HUES48 (cell line): ENCODE measurements at regions not wholly inside any gene's neighbourhood (a gene's known extent, or its start where the extent isn't known, plus 50 kb on each side); places are given as distances from the start of the nearest gene placed in this dataset.

ENCODE experiments used
- H3K27ac ChIP-seq: one replicate; pipeline ENCODE4 v1.7.0; 2013; ENCODE audit warnings: low read depth, low read length, inconsistent platforms
- H3K27me3 ChIP-seq: 2 replicates; pipeline ENCODE4 v1.6.1; 2013; ENCODE audit warnings: mild to moderate bottlenecking, low read length; ENCODE audit not compliant: control insufficient read depth, insufficient read depth
- H3K36me3 ChIP-seq: 2 replicates; pipeline ENCODE4 v1.6.1; 2013; ENCODE audit warnings: low read length; ENCODE audit not compliant: control insufficient read depth, insufficient read depth
- H3K4me1 ChIP-seq: 2 replicates; pipeline ENCODE4 v1.6.1; 2013; ENCODE audit warnings: mild to moderate bottlenecking, low read length; ENCODE audit not compliant: control insufficient read depth, insufficient read depth
- H3K4me3 ChIP-seq: 2 replicates; pipeline ENCODE4 v1.5.1; 2013; ENCODE audit warnings: mild to moderate bottlenecking, low read depth, low read length
- H3K9ac ChIP-seq: 2 replicates; pipeline ENCODE4 v1.6.1; 2013; ENCODE audit warnings: mild to moderate bottlenecking, low read depth, low read length, moderate library complexity
- H3K9me3 ChIP-seq: 2 replicates; pipeline ENCODE4 v1.6.1; 2013; ENCODE audit warnings: low read length; ENCODE audit not compliant: control insufficient read depth, insufficient read depth

GRCh38 chr2:33777786-33778185 lies 178.7 kb upstream of the FAM98A start:
- H3K9ac ChIP-seq: no peak overlapping the region
- peaks cover 9% of the 10 kb centered on the region for H3K9me3 ChIP-seq
- H3K27me3 ChIP-seq: no peaks in the 10 kb centered on the region
- no peaks in the 10 kb centered on the region for H3K4me1 ChIP-seq
- no peak overlapping the region for H3K27ac ChIP-seq
- H3K4me3 ChIP-seq: no peak overlapping the region
- H3K36me3 ChIP-seq: no peaks in the 10 kb centered on the region

- H3K9me3 ChIP-seq: peaks cover 9% of the 10 kb centered on the region
- no peaks in the 10 kb centered on the region for H3K4me1 ChIP-seq
- no peaks in the 10 kb centered on the region for H3K27me3 ChIP-seq
- H3K27ac ChIP-seq: no peak overlapping the region
- no peaks in the 10 kb centered on the region for H3K36me3 ChIP-seq
- no peak overlapping the region for H3K4me3 ChIP-seq
- no peak overlapping the region for H3K9ac ChIP-seq
Measured at GRCh38 chr2:33775306-33775705, 176.2 kb upstream of the FAM98A start.

- Histone ChIP-seq H3K9me3 (peaks cover 9% of the 10 kb centered on the region), H3K9ac (no peak overlapping the region), H3K36me3 (no peaks in the 10 kb centered on the region), H3K27ac (no peak overlapping the region), H3K4me3 (no peak overlapping the region), H3K4me1 (peaks cover 4% of the 10 kb centered on the region; the same call in 1 of the 2 replicates), H3K27me3 (no peaks in the 10 kb centered on the region)
Measured at GRCh38 chr2:33770023-33770422, 170.9 kb upstream of the FAM98A start.

GRCh38 chr2:33766175-33766574 lies 167.1 kb upstream of the FAM98A start:
- Histone ChIP-seq H3K4me3 (no peak overlapping the region), H3K4me1 (peaks cover 9% of the 10 kb centered on the region), H3K27ac (no peak overlapping the region), H3K9ac (no peak overlapping the region), H3K36me3 (no peaks in the 10 kb centered on the region), H3K9me3 (no peaks in the 10 kb centered on the region), H3K27me3 (no peaks in the 10 kb centered on the region)

- Histone ChIP-seq H3K4me1 (peaks cover 9% of the 10 kb centered on the region), H3K27ac (peak overlapping the region; percentile 10), H3K4me3 (no peak overlapping the region), H3K9me3 (no peaks in the 10 kb centered on the region), H3K36me3 (no peaks in the 10 kb centered on the region), H3K27me3 (no peaks in the 10 kb centered on the region), H3K9ac (no peak overlapping the region)
Measured at GRCh38 chr2:33765122-33765521, 166.0 kb upstream of the FAM98A start.

GRCh38 chr2:33764551-33764950 lies 165.5 kb upstream of the FAM98A start:
- Histone ChIP-seq H3K4me1 (peaks cover 9% of the 10 kb centered on the region), H3K27ac (no peak overlapping the region), H3K4me3 (no peak overlapping the region), H3K9ac (no peak overlapping the region), H3K9me3 (no peaks in the 10 kb centered on the region), H3K36me3 (no peaks in the 10 kb centered on the region), H3K27me3 (no peaks in the 10 kb centered on the region)

GRCh38 chr2:33763671-33764310 lies 164.7 kb upstream of the FAM98A start:
- no peaks in the 10 kb centered on the region for H3K36me3 ChIP-seq
- H3K4me1 ChIP-seq: peaks cover 9% of the 10 kb centered on the region
- no peak overlapping the region for H3K4me3 ChIP-seq
- 0 out of 2 replicates have a peak, but pooled peaks cover 5% of the 10 kb centered on the region for H3K9me3 ChIP-seq
- H3K27ac ChIP-seq: no peak overlapping the region
- H3K27me3 ChIP-seq: no peaks in the 10 kb centered on the region
- H3K9ac ChIP-seq: no peak overlapping the region

- H3K27me3 ChIP-seq: no peaks in the 10 kb centered on the region
Measured at GRCh38 chr2:33762636-33763035, 163.5 kb upstream of the FAM98A start.

GRCh38 chr2:33746208-33746800 lies 147.2 kb upstream of the FAM98A start:
- Histone ChIP-seq H3K9me3 (no peaks in the 10 kb centered on the region; the same call in none of the 2 replicates), H3K4me3 (no peak overlapping the region), H3K4me1 (no peaks in the 10 kb centered on the region), H3K27ac (no peak overlapping the region), H3K9ac (no peak overlapping the region), H3K36me3 (no peaks in the 10 kb centered on the region), H3K27me3 (no peaks in the 10 kb centered on the region)

More at GRCh38 chr2:33762636-33763035, 163.5 kb upstream of the FAM98A start:
- peaks cover 9% of the 10 kb centered on the region for H3K4me1 ChIP-seq
- H3K4me3 ChIP-seq: no peak overlapping the region
- H3K9ac ChIP-seq: no peak overlapping the region
- H3K36me3 ChIP-seq: no peaks in the 10 kb centered on the region
- H3K9me3 ChIP-seq: 0 out of 2 replicates have a peak, but pooled peaks cover 5% of the 10 kb centered on the region
- no peak overlapping the region for H3K27ac ChIP-seq

- Histone ChIP-seq H3K36me3 (no peaks in the 10 kb centered on the region), H3K27me3 (no peaks in the 10 kb centered on the region), H3K9me3 (no peaks in the 10 kb centered on the region), H3K9ac (no peak overlapping the region), H3K4me3 (no peak overlapping the region), H3K27ac (no peak overlapping the region), H3K4me1 (peaks cover 4% of the 10 kb centered on the region; the same call in 1 of the 2 replicates)
Measured at GRCh38 chr2:33735096-33735495, 136.0 kb upstream of the FAM98A start.

GRCh38 chr2:33730804-33731203 lies 131.7 kb upstream of the FAM98A start:
- H3K27ac ChIP-seq: no peak overlapping the region
- H3K9me3 ChIP-seq: no peaks in the 10 kb centered on the region
- H3K9ac ChIP-seq: no peak overlapping the region
- peaks cover 4% of the 10 kb centered on the region; the same call in 1 of the 2 replicates for H3K4me1 ChIP-seq
- no peak overlapping the region for H3K4me3 ChIP-seq
- no peaks in the 10 kb centered on the region for H3K27me3 ChIP-seq
- no peaks in the 10 kb centered on the region for H3K36me3 ChIP-seq
